ENCODE measurements at regions not wholly inside any gene's neighbourhood (a gene's known extent, or its start where the extent isn't known, plus 50 kb on each side); places are given as distances from the start of the nearest gene placed in this dataset.
"Not testable (repeated sequence)": the region's sequence is repeated elsewhere in the genome, so short reads cannot be mapped to it uniquely, and the experiment has no call there.

DNA sequence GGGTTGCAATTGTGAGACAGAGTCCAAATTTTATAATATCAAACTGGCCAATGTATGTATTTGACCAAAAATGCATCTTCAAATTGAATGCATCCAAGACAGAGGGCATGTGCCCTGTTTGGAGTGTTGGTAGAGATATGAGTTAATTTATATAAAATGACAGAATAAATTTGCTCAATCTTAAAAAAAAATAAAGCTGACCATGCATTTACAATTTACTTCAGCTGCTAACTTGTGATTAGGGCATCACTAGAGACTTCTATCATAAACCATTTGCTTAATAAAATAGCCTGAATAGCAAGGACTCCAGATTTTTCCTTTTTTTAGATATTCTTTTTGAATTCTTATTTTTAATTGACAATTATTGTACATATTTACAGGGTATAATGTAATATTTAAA, 1345.8 kb downstream of the CDH11 start:
- no peak for DNase-seq

DNA sequence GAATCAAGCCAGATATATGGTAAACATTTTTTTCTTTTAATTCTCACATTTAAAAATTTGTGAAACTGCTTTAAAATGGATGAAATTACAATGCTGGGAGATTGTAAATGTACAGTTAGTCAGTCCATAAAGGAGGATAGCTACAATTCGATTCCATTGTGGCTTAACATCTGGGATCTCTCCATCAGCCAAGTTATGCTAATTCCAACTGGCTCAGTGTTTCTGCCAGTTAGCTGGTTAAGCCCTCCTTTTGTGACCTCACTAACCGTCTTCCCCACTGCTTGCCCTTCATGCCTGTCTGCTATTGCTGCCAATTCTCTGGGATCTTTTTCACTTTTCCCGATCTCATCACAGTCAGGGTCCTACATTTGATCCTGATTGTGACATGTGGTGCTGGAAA, 1347.6 kb downstream of the CDH11 start:
- DNase-seq: no peak

DNA sequence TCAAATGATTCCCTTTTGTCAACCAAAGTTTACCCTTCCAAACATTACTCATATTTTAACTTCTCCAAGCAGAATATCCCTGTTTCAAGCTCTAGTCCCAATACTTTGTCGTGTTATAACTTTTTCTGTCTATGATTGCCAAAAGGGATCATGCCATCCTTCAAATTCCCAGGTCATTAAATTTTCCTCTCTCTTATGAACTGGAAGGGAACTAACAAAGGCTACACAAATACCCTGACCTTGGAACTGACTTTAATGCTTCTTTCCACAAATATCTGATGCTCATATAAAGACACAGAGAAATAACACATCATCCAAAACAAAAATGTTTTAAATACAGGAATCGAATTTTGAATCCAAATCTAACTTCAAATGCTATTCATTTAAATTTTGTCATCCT, 1352.7 kb downstream of the CDH11 start:
- DNase-seq: no peak

DNA sequence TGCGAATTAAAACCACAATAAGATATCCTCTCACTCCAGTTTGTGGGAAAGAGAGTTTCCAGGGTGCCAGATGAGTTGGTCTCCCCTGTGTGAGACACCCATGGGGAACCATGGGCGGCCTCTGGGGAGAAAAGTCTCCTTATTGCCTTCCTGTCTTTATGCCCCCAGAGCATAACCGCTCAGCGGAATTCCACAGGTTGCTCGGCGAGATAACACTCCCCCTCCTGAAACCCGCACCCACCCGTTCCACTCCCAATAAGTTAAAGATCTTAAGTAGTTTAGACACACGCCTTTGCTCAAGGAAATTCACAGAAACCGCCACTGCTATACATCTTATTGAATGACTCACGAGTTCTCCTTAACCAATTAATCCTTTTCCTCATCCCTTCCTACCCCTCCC, 1361.6 kb downstream of the CDH11 start:
- not testable (repeated sequence) for DNase-seq

DNA sequence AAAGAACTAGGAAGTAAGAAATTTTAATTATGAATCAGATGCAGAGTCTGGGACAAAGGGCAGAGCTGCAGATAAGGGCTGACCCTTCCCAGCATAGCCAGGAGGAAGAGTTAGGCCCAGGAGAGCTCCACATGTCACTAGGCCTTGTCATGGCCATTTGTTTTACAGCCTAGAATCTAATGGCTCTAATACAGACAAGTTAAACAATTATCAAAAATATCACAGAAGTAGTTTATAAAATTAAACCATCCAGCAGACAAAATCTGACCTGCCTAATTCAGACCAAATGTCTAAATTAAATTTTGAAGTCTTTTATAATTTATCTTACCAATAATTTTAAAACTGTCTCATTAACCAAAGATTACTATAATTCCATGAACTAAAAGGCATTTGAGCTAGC, 1369.5 kb downstream of the CDH11 start:
- no peak for DNase-seq

DNA sequence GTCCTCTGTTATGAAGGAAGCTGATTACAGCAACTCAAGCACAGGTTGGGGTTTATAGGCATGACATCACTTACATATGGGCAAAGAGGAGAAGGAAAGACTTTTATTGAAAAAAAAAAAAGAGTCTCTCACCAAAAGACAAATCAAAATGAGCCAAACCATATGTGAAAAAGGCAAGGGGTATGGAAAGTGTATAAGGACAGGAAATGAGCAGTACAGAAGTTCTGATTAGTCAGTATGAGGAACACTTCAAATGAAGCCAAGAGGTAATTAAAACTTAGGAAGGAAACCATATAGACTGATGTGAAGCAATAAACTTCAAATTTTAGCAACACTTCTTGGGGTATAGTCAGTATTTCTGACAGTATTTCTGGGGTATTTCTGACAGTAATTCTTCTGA, 1372.6 kb downstream of the CDH11 start:
- no peak for DNase-seq

DNA sequence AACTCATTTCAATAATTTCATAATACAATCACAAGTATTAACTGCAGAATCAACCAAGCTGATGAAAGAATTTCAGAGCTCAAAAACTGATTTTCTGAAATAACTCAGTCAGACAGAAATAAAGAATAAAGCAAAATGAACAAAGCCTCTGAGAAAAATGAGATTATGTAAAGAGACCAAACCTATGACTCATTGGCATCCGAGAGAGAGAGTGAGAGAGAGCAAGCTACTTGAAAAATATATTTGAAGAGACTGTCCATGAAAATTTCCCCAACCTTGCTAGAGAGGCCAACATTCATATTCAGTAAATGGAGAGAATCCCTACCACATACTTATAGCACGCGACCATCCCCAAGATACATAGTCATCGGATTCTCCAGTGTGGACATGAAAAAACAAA, 1376.4 kb downstream of the CDH11 start:
- no peak for DNase-seq

DNA sequence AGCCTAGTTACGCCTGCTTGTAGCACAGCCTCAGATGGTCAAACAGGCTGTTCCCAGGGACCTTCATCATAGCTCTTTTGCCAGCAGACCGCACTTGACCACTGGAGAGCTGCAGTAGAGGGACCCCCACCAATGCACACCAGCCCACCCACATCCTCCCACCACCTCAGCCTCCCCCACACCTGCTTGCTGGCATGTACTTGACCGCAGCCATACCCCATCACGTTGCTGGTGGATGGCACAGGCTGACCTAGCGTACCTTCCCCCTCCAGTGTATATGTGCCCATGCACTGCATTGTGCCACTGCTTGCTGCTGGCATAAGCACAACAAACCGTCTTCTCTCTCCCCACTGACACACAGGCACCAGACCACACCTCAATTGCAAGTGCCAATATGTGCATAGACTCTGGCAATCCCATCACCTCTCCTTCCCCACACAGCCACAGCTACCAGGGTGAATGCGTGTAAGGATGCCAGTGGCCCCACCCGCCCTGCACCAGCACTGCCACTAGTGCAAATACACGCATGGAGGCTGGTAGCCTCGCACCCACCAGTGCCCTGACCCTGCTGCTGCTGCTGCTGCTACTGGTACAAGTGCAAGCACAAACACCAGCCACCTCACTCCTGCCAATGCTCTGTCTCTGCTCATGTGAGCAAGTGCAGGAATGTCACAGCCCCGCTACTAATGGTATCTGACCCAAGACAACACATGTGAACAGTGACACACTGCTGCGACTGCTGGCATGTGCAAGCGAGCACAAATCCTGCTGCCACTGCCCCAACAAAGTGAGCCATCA, 1377.6 kb downstream of the CDH11 start:
- DNase-seq: no peak

DNA sequence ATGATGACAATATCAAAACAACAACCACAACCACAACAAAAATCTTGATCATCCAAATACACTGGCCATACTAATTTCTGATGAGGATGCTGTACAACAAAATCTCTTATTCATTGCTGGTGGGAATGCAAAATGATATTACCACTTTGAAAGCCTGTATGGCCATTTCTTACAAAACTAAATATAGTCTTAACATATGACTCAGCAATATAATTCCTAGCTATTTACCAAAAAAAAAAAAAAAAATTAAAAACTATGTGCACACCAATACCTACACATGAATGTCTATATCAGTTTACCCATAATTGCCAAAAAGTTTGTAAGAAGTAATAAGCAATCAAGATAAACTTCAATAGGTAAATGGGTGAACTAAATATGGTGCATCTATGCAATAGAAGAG, 1379.7 kb downstream of the CDH11 start:
- no peak for DNase-seq

DNA sequence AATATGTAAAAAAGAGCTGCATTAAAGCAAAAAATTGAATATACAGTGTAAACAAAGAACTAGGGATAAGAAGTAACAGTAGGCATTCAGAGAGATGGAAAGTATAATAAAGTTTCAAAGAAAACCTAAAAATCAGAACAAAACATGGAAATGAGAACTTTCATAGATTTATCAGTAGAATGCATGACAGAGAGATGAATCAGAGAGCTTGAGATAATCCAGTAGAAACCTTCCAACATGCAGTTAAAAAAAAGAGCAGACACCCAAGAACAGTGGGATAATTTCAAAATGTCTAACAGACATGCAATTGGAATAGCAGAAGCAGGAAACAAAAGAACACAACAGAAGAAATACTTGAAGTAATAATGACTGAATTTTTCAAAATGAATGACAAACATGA, 1384.2 kb downstream of the CDH11 start:
- DNase-seq: no peak

DNA sequence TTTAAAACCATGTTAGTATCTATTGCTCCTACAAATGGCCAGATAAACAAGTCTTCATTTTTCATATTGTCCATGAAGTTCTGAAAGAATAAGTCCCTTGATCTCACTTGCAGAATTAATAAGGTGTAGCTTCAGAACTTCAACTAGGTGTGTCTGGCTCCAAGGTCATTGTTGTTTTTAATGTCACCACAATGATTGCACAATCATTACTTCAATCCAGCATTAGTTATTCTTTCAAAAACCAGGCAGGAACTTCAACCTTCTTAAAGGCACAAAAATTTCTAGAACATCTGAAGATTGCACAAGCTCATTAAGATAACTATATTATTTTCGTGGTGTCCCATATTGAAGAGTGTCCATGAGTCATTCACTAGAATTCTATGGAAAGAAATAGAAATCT, 1386.4 kb downstream of the CDH11 start:
- DNase-seq: no peak

DNA sequence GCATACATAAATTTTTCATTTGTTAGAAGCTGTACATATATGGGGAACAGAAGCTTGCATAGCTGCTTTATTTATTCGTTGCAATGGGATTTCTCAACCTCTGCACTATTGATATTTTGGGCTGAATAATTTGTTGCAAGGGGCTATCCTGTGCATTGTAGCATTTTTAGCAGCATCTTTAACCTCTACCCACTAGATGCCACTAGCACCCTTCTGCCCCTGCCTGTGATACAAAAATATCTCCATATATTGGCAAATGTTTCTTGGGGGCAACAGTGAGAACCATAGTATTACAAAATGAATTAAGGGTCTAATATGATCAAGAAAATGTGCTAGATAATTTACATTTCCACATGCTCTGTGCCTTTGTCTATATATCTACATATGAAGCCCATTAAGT, 1401.0 kb downstream of the CDH11 start:
- DNase-seq: no peak

DNA sequence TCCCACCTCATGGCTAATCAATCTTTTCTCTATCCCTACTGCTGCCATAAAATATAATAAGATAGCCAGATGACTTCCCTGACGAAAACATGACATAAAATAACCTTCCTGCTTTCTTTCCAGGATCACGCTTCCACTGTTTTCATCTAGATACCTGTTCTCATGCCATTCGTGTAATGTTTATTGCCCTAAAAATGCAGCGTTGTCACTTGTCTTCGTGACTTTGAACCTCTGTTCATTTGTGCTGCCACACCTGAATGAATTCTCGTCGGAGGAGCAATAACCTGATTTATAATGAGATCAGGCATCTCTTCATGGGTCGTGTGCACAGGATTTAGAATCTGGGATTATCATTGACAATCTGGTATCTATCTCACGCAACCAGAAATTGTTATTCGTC, 1401.9 kb downstream of the CDH11 start:
- no peak for DNase-seq

DNA sequence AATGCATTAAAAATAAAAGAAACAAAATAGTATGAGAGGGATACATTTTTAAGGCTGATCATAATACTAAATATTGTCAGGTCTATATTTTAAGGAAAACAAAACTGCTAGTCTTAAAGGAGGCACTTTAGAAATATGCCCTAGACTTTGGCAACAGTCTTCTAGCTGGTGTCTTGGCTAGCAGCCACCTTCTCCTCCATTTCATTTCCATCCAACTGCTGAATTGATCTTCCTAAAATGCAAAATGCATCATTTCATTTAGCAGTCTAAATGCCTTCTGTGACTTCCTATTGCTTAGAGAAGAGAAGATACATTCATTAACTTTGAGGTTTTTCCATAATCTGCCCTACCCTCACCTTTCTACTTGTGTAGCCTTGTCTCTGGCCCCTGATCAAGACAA, 1404.1 kb downstream of the CDH11 start:
- no peak for DNase-seq

DNA sequence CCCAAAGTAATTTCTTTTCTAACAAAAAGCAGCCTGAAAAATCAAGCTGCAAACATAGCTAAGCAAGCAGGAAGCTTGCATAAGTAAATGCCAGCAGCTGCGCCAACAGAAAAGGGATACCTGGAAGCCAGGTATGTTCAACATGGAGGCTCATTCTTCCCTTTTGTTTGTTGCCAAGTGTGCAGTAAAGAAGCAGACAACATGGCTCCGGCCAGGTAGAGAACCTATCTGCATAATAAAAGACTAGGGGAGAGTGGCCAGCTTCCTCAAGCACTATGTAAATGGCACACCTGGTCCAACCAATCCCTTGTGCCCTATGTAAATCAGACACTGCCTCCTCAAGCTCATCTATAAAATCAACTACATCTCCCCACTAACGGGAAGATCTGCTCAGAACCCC, 1407.0 kb downstream of the CDH11 start:
- no peak for DNase-seq

DNA sequence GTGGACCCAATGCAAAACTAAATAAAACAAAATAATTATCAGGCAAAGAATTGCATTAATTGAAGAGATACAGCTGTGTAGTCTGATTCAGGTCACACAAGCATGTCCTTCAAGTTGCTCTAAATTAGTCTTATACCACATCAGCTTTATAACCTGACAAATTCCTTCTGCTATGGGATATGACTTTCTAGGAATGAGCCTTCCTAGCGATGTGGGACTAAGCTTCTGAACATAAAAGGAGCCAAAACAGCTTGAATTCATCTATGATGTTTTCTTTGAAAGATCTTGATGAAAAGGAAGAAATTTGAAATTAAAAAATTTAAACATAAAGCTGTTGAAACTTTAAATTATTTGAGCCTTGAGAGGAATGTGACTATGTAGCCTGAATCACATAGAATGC, 1409.1 kb downstream of the CDH11 start:
- no peak for DNase-seq

DNA sequence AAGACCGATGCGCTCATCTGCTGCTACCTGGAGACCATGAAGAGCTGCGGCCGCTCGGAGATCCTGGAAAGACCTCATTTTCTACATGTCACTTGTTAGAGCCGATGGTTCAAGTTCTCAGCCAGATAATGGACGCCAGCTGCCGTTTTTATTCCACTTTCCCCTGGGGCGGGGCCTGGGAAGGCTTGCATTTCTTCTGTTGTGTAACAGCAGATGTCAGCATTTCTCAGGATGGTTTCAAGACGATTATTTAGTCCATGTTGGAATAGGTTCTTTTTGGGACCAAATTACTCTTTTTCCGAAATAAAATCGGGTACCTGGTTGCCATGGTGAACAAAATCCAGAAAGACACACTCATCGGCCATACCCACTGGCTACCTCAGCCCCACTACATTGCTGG, 1418.3 kb downstream of the CDH11 start:
- no peak for DNase-seq

DNA sequence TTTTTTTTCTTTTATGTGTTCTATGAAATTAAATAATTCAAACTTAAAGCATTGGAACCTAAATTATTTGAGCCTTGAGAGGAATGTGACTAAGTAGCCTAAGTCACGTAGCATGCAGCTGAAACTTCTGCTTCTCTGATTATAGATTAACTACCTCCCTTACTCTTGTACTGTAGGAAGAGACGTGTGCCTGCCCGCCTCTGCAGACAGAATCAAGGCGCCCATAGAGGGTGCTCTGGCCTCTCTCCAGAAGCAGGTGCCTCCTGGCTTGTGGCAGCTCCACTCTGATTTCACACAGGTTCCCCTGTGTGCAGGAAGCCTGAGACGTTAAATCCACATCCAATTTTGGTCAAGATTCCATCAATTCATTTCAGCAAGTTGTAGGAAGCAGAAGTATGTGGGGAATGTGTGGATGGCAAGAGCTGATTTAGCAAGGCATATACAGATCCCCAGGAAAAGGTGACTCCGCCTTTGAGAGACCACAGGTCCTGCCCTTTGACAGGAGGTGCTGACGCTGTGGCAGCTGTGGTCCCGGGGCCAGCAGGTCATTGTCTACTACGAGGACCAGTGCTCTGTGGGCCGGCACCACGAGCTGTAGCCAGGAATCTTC, 1418.8 kb downstream of the CDH11 start:
- no peak for DNase-seq

DNA sequence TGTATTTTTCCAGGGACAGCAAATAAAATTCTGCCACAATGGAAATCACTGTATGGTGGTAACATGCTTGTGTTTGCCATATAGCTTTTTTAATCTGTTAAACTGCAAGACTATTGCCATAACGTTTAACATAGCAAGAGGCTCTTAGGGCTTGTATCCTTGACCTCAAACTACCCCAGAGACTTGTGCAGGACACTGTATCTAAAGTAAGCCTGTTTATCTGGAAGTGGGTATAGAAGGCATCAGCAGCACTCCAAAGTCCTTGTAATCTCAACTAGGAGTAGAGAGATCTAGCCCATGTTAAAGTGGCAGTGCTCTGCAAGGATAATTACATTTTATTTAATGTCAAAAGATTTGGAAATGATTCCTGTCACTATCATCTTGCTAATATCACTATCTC, 1424.1 kb downstream of the CDH11 start:
- DNase-seq: no peak

DNA sequence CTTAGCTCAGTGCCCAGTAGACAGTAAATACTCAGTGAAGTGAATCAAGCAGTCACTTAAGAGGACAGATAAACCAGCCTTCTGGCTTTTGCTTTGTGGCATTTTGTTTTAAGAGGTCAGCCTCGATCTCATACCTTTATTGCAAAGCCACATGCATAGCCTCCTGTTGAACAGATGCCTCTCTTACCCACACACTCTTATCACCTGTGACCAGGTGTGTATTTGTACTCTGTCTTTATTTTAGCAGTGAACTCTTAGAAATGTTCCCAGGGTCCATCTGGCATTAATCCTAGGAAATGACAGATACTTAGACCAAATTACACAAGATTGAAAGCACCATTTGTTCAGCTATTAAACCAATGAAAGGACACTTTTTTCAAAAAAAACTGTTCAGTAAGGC, 1426.5 kb downstream of the CDH11 start:
- DNase-seq: no peak

DNA sequence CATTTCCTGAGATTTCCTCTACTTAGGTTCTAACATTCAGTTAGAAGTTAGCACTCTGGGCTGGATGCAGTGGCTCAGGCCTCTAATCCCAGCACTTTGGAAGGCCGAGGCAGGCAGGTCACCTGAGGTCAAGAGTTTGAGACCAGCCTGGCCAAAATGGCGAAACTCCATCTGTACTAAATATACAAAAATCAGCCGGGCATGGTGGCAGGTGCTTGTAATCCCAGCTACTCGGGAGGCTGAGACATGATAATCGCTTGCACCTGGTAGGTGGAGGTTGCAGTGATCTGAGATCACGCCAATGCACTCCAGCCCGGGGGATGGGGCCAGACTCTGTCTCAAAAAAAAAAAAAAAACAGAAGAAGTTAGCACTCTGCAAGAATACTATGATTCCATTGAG, 1430.9 kb downstream of the CDH11 start:
- no peak for DNase-seq

DNA sequence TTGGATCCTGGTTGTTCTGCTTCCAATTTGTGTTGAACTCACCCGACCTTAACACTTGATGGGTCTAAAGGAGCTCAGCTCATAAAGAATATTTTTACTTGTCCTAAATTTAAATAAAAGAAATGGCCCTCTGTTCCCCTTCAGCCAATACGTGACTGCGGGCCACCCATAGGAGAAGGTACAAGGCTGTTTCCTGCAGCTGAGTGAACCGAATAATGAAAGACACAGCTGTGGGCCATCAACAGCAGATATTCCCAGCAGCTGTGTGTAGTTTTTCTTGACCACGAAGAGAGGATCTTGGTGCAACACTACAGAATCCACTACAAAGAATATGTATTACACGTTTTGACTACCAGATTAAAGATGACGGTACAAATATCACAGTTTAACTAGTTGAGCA, 1431.6 kb downstream of the CDH11 start:
- no peak for DNase-seq

DNA sequence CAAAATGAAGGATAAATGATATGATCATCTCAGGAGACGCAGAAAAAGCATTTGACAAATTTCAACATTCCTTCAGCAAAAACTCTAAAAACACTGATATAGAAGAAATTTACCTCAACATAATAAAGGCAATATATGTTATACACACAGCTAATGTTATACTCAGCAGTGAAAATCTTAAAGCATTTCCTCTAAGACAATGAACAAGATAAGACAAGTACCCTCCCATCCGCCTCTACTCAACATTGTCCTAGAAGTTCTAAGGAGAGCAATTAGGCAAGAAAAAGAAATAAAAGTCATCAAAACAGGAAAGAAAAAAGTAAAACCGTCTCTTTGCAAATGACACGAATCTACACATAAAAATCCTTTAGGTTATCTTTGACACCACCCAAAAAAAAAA, 1432.8 kb downstream of the CDH11 start:
- DNase-seq: no peak
